ENCODE measurements at regions not wholly inside any gene's neighbourhood (a gene's known extent, or its start where the extent isn't known, plus 50 kb on each side); places are given as distances from the start of the nearest gene placed in this dataset.

DNA sequence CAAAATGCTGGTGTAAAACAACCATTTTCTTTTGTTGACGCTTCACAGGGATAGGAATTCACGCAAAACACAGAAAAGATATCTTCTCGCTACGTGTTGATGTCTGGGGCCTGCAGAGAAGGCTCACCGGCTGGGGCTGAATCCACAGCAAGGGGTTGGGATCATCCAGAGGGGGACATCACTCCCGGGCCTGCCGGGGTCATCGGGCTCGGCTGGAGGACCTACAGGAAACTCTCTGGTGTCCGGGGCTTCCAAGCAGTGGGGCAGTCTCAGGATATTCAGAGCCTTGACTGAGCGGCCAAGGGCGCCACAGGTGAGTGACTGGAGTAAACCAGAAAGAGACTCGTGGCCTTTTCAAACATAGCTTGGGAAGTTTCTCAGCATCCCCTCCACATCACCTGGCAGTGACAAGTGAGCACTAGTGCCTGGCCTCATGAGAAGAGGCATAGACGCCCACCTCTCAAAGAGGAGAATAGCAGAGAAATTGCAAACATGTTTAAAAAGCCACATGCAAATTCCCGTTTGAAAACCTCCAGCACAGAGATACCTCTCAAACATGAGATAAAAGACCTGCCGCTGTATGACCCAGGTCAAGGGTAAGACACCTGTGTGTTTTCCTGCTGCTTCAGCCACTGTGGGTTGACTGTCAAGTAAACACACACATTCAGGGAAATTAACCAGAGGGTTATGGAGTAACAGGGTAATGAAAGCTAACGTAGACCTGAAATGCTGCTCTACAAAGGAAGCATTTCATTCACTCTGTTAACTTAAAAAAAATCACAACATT, 50.8 kb upstream of the SIMC1 start:
- Mint-ChIP-seq H3K27me3 (ENCODE audit: low read depth) (peaks cover 13% of the 10 kb centered on the region), H3K4me3 (no peak overlapping the region), H3K4me1 (peaks cover 5% of the 10 kb centered on the region), H3K9me3 (no peaks in the 10 kb centered on the region), H3K27ac (no peak overlapping the region), H3K36me3 (ENCODE audit: low read depth) (no peaks in the 10 kb centered on the region)
- no peak for TF ChIP-seq CTCF (IDR thresholded peaks at IDR 0.05; ENCODE audit: unreplicated experiment in 3 of 3)

DNA sequence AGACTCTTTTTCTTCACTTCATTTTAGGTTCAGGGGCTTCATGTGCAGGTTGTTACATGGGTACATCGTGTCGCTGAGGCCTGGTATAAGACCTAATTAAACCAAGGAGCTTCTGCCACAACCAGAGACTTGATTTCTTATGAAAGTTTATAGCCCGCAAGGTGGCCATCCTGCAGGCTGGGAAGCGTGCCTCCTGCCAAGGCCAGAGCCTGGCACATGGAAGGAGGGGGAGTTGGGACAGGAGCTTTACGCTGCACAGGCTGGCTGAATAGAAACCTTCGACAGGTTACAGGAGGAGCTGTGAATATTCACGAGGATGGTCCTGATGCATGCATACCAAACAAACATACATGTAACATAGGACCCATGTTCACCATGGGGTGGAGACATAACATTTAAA, 50.1 kb upstream of the SIMC1 start:
- Mint-ChIP-seq H3K4me3 (no peak overlapping the region), H3K36me3 (ENCODE audit: low read depth) (no peaks in the 10 kb centered on the region), H3K9me3 (no peaks in the 10 kb centered on the region), H3K27me3 (ENCODE audit: low read depth) (peaks cover 15% of the 10 kb centered on the region), H3K4me1 (peaks cover 5% of the 10 kb centered on the region), H3K27ac (no peak overlapping the region)
- no peak for TF ChIP-seq CTCF (IDR thresholded peaks at IDR 0.05; ENCODE audit: unreplicated experiment in 3 of 3)

All from nephron (organoid).